Astrocyte (in vitro differentiated cells and primary cell): ENCODE measurements at regions not wholly inside any gene's neighbourhood (a gene's known extent, or its start where the extent isn't known, plus 50 kb on each side); places are given as distances from the start of the nearest gene placed in this dataset.

Source experiments
- DNase-seq: peaks from one replicate; pipeline ENCODE4 v3.0.0-alpha.2; 2010; ENCODE audit warnings: low read depth
- FAIRE-seq: peaks from 2 replicates; lab custom pipeline; 2011; peaks lifted over from hg19 to GRCh38; lab: Jason Lieb, UNC
- H2AFZ ChIP-seq: 2 replicates; pipeline ENCODE4 v1.6.0; 2012; ENCODE audit warnings: low read depth, low read length, inconsistent platforms
- H3K27ac ChIP-seq: 2 replicates; pipeline ENCODE4 v1.5.1; 2011; ENCODE audit warnings: low read depth, low read length, inconsistent platforms
- H3K27me3 ChIP-seq: 2 replicates; pipeline ENCODE4 v1.6.0; 2011; ENCODE audit warnings: low read length, inconsistent platforms; ENCODE audit not compliant: insufficient read depth
- H3K36me3 ChIP-seq: 2 replicates; pipeline ENCODE4 v1.5.1; 2011; ENCODE audit warnings: low read length, inconsistent platforms; ENCODE audit not compliant: insufficient read depth
- H3K4me1 ChIP-seq: 2 replicates; pipeline ENCODE4 v1.5.1; 2011; ENCODE audit warnings: low read length, inconsistent platforms; ENCODE audit not compliant: insufficient read depth
- H3K4me2 ChIP-seq: 2 replicates; pipeline ENCODE4 v1.6.0; 2012; ENCODE audit warnings: low read length, inconsistent platforms
- H3K4me3 ChIP-seq: 2 replicates; pipeline ENCODE4 v1.5.1; 2011; ENCODE audit warnings: low read depth, mild to moderate bottlenecking, low read length, inconsistent platforms; ENCODE audit not compliant: insufficient read depth
- H3K79me2 ChIP-seq: 2 replicates; pipeline ENCODE4 v1.6.0; 2012; ENCODE audit warnings: mild to moderate bottlenecking, low read length, inconsistent platforms; ENCODE audit not compliant: insufficient read depth
- H3K9ac ChIP-seq: 2 replicates; pipeline ENCODE4 v1.6.0; 2012; ENCODE audit warnings: mild to moderate bottlenecking, low read length, inconsistent platforms
- H3K9me3 ChIP-seq: 2 replicates; pipeline ENCODE4 v1.5.1; 2012; ENCODE audit warnings: low read depth, mild to moderate bottlenecking, low read length, inconsistent platforms; ENCODE audit not compliant: insufficient read depth
- H4K20me1 ChIP-seq: 2 replicates; pipeline ENCODE4 v1.6.0; 2012; ENCODE audit warnings: low read length, inconsistent platforms; ENCODE audit not compliant: insufficient read depth
- H3K27ac Mint-ChIP-seq: one replicate; pipeline ENCODE4 v1.8.0; 2021; ENCODE audit warnings: mild to moderate bottlenecking, mixed read lengths; ENCODE audit not compliant: unreplicated experiment
- H3K27me3 Mint-ChIP-seq: one replicate; pipeline ENCODE4 v1.8.0; 2021; ENCODE audit warnings: low read depth, mixed read lengths; ENCODE audit not compliant: unreplicated experiment
- H3K36me3 Mint-ChIP-seq: one replicate; pipeline ENCODE4 v1.8.0; 2021; ENCODE audit warnings: low read depth, mixed read lengths; ENCODE audit not compliant: unreplicated experiment
- H3K4me1 Mint-ChIP-seq: one replicate; pipeline ENCODE4 v1.8.0; 2021; ENCODE audit warnings: low read depth, mixed read lengths; ENCODE audit not compliant: unreplicated experiment
- H3K4me3 Mint-ChIP-seq: one replicate; pipeline ENCODE4 v1.8.0; 2021; ENCODE audit warnings: mild to moderate bottlenecking, moderate library complexity, mixed read lengths; ENCODE audit not compliant: unreplicated experiment
- H3K9me3 Mint-ChIP-seq: one replicate; pipeline ENCODE4 v1.8.0; 2021; ENCODE audit warnings: mild to moderate bottlenecking, mixed read lengths; ENCODE audit not compliant: unreplicated experiment
- CTCF ChIP-seq: IDR thresholded peaks from 2 replicates; pipeline ENCODE4 v1.5.1; 2011; ENCODE audit warnings: low read depth, mild to moderate bottlenecking, inconsistent platforms, low read length, moderate library complexity; ENCODE audit not compliant: insufficient read depth
- EZH2 ChIP-seq: IDR thresholded peaks from 2 replicates; pipeline ENCODE4 v1.6.1; 2012; ENCODE audit warnings: mild to moderate bottlenecking, low read length, inconsistent platforms; ENCODE audit not compliant: insufficient read depth

DNA sequence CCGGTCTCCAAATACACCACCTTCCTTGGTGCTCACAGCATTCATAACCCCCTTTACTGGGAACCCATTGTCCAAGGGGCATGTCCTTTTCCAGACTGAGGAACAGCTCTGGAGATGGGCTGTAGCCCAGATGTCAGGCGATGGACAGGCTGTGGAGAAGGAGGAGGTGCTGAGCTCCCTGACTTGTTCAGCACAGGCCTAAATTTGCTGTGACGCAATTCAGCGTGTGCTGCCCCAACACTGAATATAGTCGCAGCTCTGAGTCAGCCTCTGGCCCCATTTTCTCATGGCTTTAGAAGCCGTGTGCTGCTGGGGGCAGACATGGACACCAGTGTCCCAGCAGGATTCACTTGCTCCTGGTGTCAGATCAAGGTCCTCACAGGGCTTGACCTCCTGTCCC lies 269.1 kb downstream of the EMP1 start:
- no peak for TF ChIP-seq CTCF
- no peak for TF ChIP-seq EZH2
- H3K27ac Mint-ChIP-seq, result no peak overlapping the region
- Histone ChIP-seq H3K9me3 (no peaks in the 10 kb centered on the region), H3K79me2 (no peaks in the 10 kb centered on the region), H3K4me3 (no peak overlapping the region), H3K9ac (no peak overlapping the region), H3K4me1 (no peaks in the 10 kb centered on the region), H4K20me1 (no peaks in the 10 kb centered on the region), H3K36me3 (no peaks in the 10 kb centered on the region), H3K4me2 (no peak overlapping the region), H3K27me3 (no peaks in the 10 kb centered on the region), H2AFZ (no peak overlapping the region), H3K27ac (no peak overlapping the region)
- no peak overlapping the region for H3K4me3 Mint-ChIP-seq
- FAIRE-seq (no peak), DNase-seq (no peak)
- H3K27me3 Mint-ChIP-seq, result peaks cover 3% of the 10 kb centered on the region
- H3K36me3 Mint-ChIP-seq, result no peaks in the 10 kb centered on the region
- H3K4me1 Mint-ChIP-seq, result peaks cover 4% of the 10 kb centered on the region
- H3K9me3 Mint-ChIP-seq, result peaks cover 2% of the 10 kb centered on the region

DNA sequence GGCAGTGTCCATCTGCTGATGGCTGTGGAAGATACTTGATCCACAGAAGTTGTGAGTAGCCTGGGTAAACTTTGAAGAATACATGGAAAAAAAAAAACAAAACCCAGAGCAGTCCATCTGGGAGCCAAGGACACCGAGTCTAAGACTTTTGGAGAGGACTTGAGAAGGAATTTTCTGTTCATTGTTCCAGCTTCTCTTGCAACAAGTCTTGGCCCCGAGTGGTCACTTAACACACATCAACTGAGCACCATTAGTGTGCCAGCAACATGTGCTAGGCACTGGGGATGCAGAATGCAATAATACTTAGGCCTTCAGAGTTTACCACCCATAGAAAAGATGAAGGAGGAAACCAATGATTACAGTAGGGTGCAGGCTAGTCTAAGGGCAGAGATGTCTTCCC lies 266.7 kb downstream of the EMP1 start:
- DNase-seq (no peak), FAIRE-seq (no peak)
- H3K9me3 ChIP-seq, result no peaks in the 10 kb centered on the region
- H3K27ac ChIP-seq, result no peak overlapping the region
- no peaks in the 10 kb centered on the region for H3K79me2 ChIP-seq
- Mint-ChIP-seq H3K4me3 (no peak overlapping the region), H3K36me3 (no peaks in the 10 kb centered on the region), H3K9me3 (peaks cover 5% of the 10 kb centered on the region), H3K4me1 (peaks cover 4% of the 10 kb centered on the region), H3K27me3 (peaks cover 3% of the 10 kb centered on the region), H3K27ac (no peak overlapping the region)
- no peaks in the 10 kb centered on the region for H3K4me1 ChIP-seq
- no peak overlapping the region for H3K9ac ChIP-seq
- no peak overlapping the region for H3K4me2 ChIP-seq
- no peak overlapping the region for H3K4me3 ChIP-seq
- H4K20me1 ChIP-seq, result no peaks in the 10 kb centered on the region
- no peaks in the 10 kb centered on the region for H3K27me3 ChIP-seq
- no peak overlapping the region for H2AFZ ChIP-seq
- TF ChIP-seq CTCF, result no peak
- no peak for TF ChIP-seq EZH2
- H3K36me3 ChIP-seq, result no peaks in the 10 kb centered on the region

- Histone ChIP-seq H3K4me2 (no peak overlapping the region), H3K4me3 (no peak overlapping the region), H3K79me2 (no peaks in the 10 kb centered on the region), H3K36me3 (no peaks in the 10 kb centered on the region), H3K27ac (no peak overlapping the region), H4K20me1 (no peaks in the 10 kb centered on the region), H3K4me1 (no peaks in the 10 kb centered on the region), H3K27me3 (no peaks in the 10 kb centered on the region), H2AFZ (no peak overlapping the region), H3K9me3 (no peaks in the 10 kb centered on the region), H3K9ac (no peak overlapping the region)
- Mint-ChIP-seq H3K27me3 (peaks cover 3% of the 10 kb centered on the region), H3K9me3 (peaks cover 4% of the 10 kb centered on the region), H3K27ac (no peak overlapping the region), H3K4me1 (peaks cover 4% of the 10 kb centered on the region), H3K36me3 (no peaks in the 10 kb centered on the region), H3K4me3 (no peak overlapping the region)
- FAIRE-seq, result no peak
- TF ChIP-seq CTCF (no peak), EZH2 (no peak)
- DNase-seq, result no peak
Measured at GRCh38 chr12:13462450-13462849, 265.9 kb downstream of the EMP1 start.
